Stimulated activated CD8-positive, alpha-beta memory T cell treated with anti-CD3 and anti-CD28 coated beads, Interleukin-4, amount 100 ng/mL, for 1 hour (primary cell): ENCODE measurements at regions not wholly inside any gene's neighbourhood (a gene's known extent, or its start where the extent isn't known, plus 50 kb on each side); places are given as distances from the start of the nearest gene placed in this dataset.

Source experiments
- DNase-seq, 2 donors: peaks; one replicate each; pipeline ENCODE4 v3.0.0-alpha.2; 2020; ENCODE audit warnings: low read depth in 2 of 2, low spot score in 1 of 2

- DNase-seq = no peak
Measured at GRCh38 chr20:63128956-63129355, 87.0 kb downstream of the YTHDF1 start.

- DNase-seq = no peak
Measured at GRCh38 chr20:63128367-63128766, 87.6 kb downstream of the YTHDF1 start.

- DNase-seq = no peak
Measured at GRCh38 chr20:63127700-63128364, 88.1 kb downstream of the YTHDF1 start.

GRCh38 chr20:63126876-63127699 lies 88.8 kb downstream of the YTHDF1 start:
- DNase-seq = no peak

- no peak for DNase-seq
Measured at GRCh38 chr20:63125838-63126601, 89.9 kb downstream of the YTHDF1 start.

GRCh38 chr20:63125581-63125837 lies 90.4 kb downstream of the YTHDF1 start:
- DNase-seq = no peak

- no peak for DNase-seq
Measured at GRCh38 chr20:63124782-63125580, 91.0 kb downstream of the YTHDF1 start.

- DNase-seq = no peak
Measured at GRCh38 chr20:63124092-63124781, 91.7 kb downstream of the YTHDF1 start.

- no peak for DNase-seq
Measured at GRCh38 chr20:63123331-63123741, 92.6 kb downstream of the YTHDF1 start.

GRCh38 chr20:63122626-63123025 lies 93.3 kb downstream of the YTHDF1 start:
- DNase-seq = no peak

GRCh38 chr20:63121749-63122405 lies 94.1 kb downstream of the YTHDF1 start:
- DNase-seq = no peak

- no peak for DNase-seq
Measured at GRCh38 chr20:63121246-63121645, 94.7 kb downstream of the YTHDF1 start.

GRCh38 chr20:63120808-63121090 lies 95.2 kb downstream of the YTHDF1 start:
- no peak for DNase-seq

GRCh38 chr20:63119963-63120807 lies 95.7 kb downstream of the YTHDF1 start:
- no peak for DNase-seq

GRCh38 chr20:63119121-63119962 lies 96.6 kb downstream of the YTHDF1 start:
- DNase-seq = no peak

- no peak for DNase-seq
Measured at GRCh38 chr20:63118303-63119120, 97.4 kb downstream of the YTHDF1 start.

- DNase-seq = no peak
Measured at GRCh38 chr20:63117661-63118302, 98.1 kb downstream of the YTHDF1 start.
